Endodermal cell (in vitro differentiated cells): ENCODE measurements at regions not wholly inside any gene's neighbourhood (a gene's known extent, or its start where the extent isn't known, plus 50 kb on each side); places are given as distances from the start of the nearest gene placed in this dataset.

Experiments
- DNase-seq: peaks from one replicate; pipeline ENCODE4 v3.0.0-alpha.2; 2017
- H3K27ac ChIP-seq: 2 replicates; pipeline ENCODE4 v1.5.1; 2013; ENCODE audit warnings: mild to moderate bottlenecking, low read depth, low read length, moderate library complexity
- H3K27me3 ChIP-seq: 2 replicates; pipeline ENCODE4 v1.6.1; 2013; ENCODE audit warnings: mild to moderate bottlenecking, low read length, moderate library complexity; ENCODE audit not compliant: insufficient read depth, control insufficient read depth, poor library complexity, severe bottlenecking
- H3K36me3 ChIP-seq: 2 replicates; pipeline ENCODE4 v1.7.0; 2013; ENCODE audit warnings: mild to moderate bottlenecking, low read length, moderate library complexity; ENCODE audit not compliant: control insufficient read depth, insufficient read depth
- H3K4me1 ChIP-seq: one replicate; pipeline ENCODE4 v1.7.0; 2013; ENCODE audit warnings: low read length; ENCODE audit not compliant: control insufficient read depth, insufficient read depth
- H3K4me3 ChIP-seq: 2 replicates; pipeline ENCODE4 v1.5.1; 2013; ENCODE audit warnings: mild to moderate bottlenecking, low read length, moderate library complexity
- H3K9ac ChIP-seq: 2 replicates; pipeline ENCODE4 v1.6.1; 2013; ENCODE audit warnings: mild to moderate bottlenecking, low read length, moderate library complexity; ENCODE audit not compliant: poor library complexity, severe bottlenecking; ENCODE audit errors: extremely low read depth
- H3K9me3 ChIP-seq: 2 replicates; pipeline ENCODE4 v1.6.1; 2013; ENCODE audit warnings: mild to moderate bottlenecking, low read length, moderate library complexity; ENCODE audit not compliant: control insufficient read depth
- H3K27ac Mint-ChIP-seq: 2 replicates; pipeline ENCODE4 v1.8.0; 2020; ENCODE audit warnings: mixed read lengths
- H3K27me3 Mint-ChIP-seq: 2 replicates; pipeline ENCODE4 v1.8.0; 2021; ENCODE audit warnings: mild to moderate bottlenecking, mixed read lengths; ENCODE audit not compliant: insufficient read depth
- H3K36me3 Mint-ChIP-seq: 2 replicates; pipeline ENCODE4 v1.8.0; 2020; ENCODE audit warnings: low read depth, mixed read lengths
- H3K4me1 Mint-ChIP-seq: 2 replicates; pipeline ENCODE4 v1.8.0; 2020; ENCODE audit warnings: mixed read lengths
- H3K4me3 Mint-ChIP-seq: 2 replicates; pipeline ENCODE4 v1.8.0; 2020; ENCODE audit warnings: mild to moderate bottlenecking, moderate library complexity, mixed read lengths
- H3K9me3 Mint-ChIP-seq: 2 replicates; pipeline ENCODE4 v1.8.0; 2020; ENCODE audit warnings: mild to moderate bottlenecking, mixed read lengths
- WGBS, 2 experiments: methylation state at CpG; one replicate each; pipeline versions ENCODE4 v1.1.5 to v1.1.7; 2013; ENCODE audit warnings: missing lambda C conversion rate in 2 of 2, mixed read lengths in 1 of 2; ENCODE audit not compliant: insufficient coverage in 1 of 2, insufficient read length in 1 of 2; 5-methylcytosine and 5-hydroxymethylcytosine counted together
- TF ChIP-seq, protein P1 (sequence below): fragments of 200-600 bp; sonication (generic); conservative IDR thresholded peaks from 2 replicates; pipeline ENCODE4 v1.5.0; 2021; ENCODE audit warnings: antibody characterized with exemption, mild to moderate bottlenecking

DNA sequence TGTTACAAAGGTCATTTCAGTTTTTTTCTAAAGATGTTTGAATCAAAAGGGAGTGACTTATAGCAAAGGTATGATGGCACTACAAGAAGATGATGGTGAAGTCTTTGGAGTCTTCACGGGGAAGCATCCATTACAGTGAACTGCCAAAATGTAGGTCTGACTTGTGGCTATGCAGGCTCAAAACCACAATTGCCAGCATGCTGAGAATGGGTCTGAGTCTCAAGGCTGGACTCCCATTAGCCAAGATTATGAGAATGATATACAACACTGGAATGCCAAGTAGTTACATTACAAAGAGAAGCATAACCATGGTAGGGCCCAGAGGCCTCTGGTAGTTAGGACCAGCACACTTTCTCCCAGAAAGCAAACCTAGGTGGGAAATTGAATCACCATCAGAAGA lies 194.2 kb downstream of the MTHFS start:
- Mint-ChIP-seq H3K36me3 (no peaks in the 10 kb centered on the region), H3K9me3 (no peaks in the 10 kb centered on the region), H3K27me3 (peaks cover 5% of the 10 kb centered on the region), H3K4me3 (no peak overlapping the region), H3K27ac (no peak overlapping the region), H3K4me1 (no peaks in the 10 kb centered on the region)
- Histone ChIP-seq H3K4me1 (no peaks in the 10 kb centered on the region), H3K9me3 (no peaks in the 10 kb centered on the region), H3K36me3 (no peaks in the 10 kb centered on the region), H3K4me3 (no peak overlapping the region), H3K27ac (no peak overlapping the region), H3K9ac (no peak overlapping the region), H3K27me3 (no peaks in the 10 kb centered on the region)
- DNase-seq = no peak
- WGBS, 2 experiments = 88 to 95% methylated on average over 1 of the region's 1 CpG
- TF ChIP-seq, protein P1, sequence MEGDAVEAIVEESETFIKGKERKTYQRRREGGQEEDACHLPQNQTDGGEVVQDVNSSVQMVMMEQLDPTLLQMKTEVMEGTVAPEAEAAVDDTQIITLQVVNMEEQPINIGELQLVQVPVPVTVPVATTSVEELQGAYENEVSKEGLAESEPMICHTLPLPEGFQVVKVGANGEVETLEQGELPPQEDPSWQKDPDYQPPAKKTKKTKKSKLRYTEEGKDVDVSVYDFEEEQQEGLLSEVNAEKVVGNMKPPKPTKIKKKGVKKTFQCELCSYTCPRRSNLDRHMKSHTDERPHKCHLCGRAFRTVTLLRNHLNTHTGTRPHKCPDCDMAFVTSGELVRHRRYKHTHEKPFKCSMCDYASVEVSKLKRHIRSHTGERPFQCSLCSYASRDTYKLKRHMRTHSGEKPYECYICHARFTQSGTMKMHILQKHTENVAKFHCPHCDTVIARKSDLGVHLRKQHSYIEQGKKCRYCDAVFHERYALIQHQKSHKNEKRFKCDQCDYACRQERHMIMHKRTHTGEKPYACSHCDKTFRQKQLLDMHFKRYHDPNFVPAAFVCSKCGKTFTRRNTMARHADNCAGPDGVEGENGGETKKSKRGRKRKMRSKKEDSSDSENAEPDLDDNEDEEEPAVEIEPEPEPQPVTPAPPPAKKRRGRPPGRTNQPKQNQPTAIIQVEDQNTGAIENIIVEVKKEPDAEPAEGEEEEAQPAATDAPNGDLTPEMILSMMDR = no peak

DNA sequence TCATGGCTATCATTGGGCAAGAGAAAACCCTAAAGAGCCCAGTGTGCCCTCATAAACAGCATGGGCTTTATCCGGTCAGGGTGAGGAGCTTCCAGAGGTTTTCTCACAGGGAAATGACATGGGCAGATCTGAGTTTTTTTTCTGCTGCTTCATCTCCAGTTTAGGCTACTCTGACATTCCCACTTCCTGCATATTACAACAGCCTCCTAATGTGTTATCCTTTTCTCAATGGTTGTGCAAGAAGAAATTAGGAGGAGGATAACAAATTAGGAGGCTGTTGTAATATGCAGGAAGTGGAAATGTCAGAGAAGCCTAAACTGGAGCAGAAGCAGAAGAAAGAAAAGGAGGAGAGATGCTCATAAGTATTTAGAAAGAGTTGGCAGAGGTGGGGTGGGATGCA lies 175.6 kb downstream of the MTHFS start:
- Histone ChIP-seq H3K9me3 (no peaks in the 10 kb centered on the region), H3K27ac (no peak overlapping the region), H3K27me3 (no peaks in the 10 kb centered on the region), H3K4me3 (no peak overlapping the region), H3K9ac (no peak overlapping the region), H3K36me3 (no peaks in the 10 kb centered on the region), H3K4me1 (no peaks in the 10 kb centered on the region)
- H3K9me3 Mint-ChIP-seq = no peaks in the 10 kb centered on the region
- TF ChIP-seq, protein P1 = no peak
- no peaks in the 10 kb centered on the region for H3K4me1 Mint-ChIP-seq
- no peaks in the 10 kb centered on the region for H3K27me3 Mint-ChIP-seq
- no peak for DNase-seq
- H3K36me3 Mint-ChIP-seq = no peaks in the 10 kb centered on the region
- WGBS, 2 experiments = 75 to 97% methylated on average over 1 of the region's 1 CpG
- H3K27ac Mint-ChIP-seq = no peak overlapping the region
- no peak overlapping the region for H3K4me3 Mint-ChIP-seq

DNA sequence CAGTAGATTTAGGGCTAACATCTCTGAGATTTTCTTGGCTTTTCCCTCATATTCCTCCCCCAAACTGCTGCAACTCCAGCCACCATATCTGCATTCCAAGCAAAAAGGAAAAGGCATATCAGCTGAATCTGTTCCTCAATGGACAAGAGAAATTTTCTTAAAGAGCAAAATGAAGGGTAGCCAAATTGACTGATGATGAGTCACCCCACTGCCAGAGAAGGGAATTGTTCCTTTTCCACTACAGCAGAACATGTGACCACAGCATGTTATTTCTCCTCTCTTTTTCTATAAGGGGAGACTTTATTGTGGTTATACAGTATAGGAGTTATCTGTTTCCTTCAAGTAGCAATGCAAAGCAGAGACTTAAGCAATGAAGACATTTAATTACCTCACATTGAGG lies 172.5 kb downstream of the MTHFS start:
- H3K4me3 Mint-ChIP-seq = no peak overlapping the region

More for the DNA sequence above, 172.5 kb downstream of the MTHFS start:
- no peak for DNase-seq
- H3K4me3 ChIP-seq = no peak overlapping the region
- peaks cover 13% of the 10 kb centered on the region for H3K4me1 Mint-ChIP-seq
- no peaks in the 10 kb centered on the region for H3K9me3 Mint-ChIP-seq
- H3K36me3 ChIP-seq = no peaks in the 10 kb centered on the region
- H3K9me3 ChIP-seq = no peaks in the 10 kb centered on the region
- H3K27ac Mint-ChIP-seq = no peak overlapping the region
- H3K27me3 ChIP-seq = no peaks in the 10 kb centered on the region
- H3K27ac ChIP-seq = no peak overlapping the region
- TF ChIP-seq, protein P1 = no peak
- H3K36me3 Mint-ChIP-seq = no peaks in the 10 kb centered on the region
- H3K9ac ChIP-seq = no peak overlapping the region
- H3K27me3 Mint-ChIP-seq = no peaks in the 10 kb centered on the region
- peaks cover 4% of the 10 kb centered on the region for H3K4me1 ChIP-seq
